Ishikawa (cell line): ENCODE measurements at regions not wholly inside any gene's neighbourhood (a gene's known extent, or its start where the extent isn't known, plus 50 kb on each side); places are given as distances from the start of the nearest gene placed in this dataset.

ENCODE experiments used
- CREB1 ChIP-seq: IDR thresholded peaks from 2 replicates; pipeline ENCODE4 v1.6.1; 2012; ENCODE audit warnings: low read depth
- EGR1 ChIP-seq: IDR thresholded peaks from 2 replicates; pipeline ENCODE4 v1.6.1; 2012
- EP300 ChIP-seq: IDR thresholded peaks from 2 replicates; pipeline ENCODE4 v1.6.1; 2012; ENCODE audit warnings: borderline replicate concordance
- MAX ChIP-seq: IDR thresholded peaks from 2 replicates; pipeline ENCODE4 v1.6.1; 2012
- NFIC ChIP-seq: IDR thresholded peaks from 2 replicates; pipeline ENCODE4 v1.6.1; 2012
- RAD21 ChIP-seq: IDR thresholded peaks from 2 replicates; pipeline ENCODE4 v1.6.1; 2012; ENCODE audit warnings: low read depth
- TAF1 ChIP-seq: IDR thresholded peaks from 2 replicates; pipeline ENCODE4 v1.6.1; 2012; ENCODE audit warnings: low read depth, mild to moderate bottlenecking
- YY1 ChIP-seq: IDR thresholded peaks from 2 replicates; pipeline ENCODE4 v1.6.1; 2012; ENCODE audit warnings: low read depth
- TF ChIP-seq, protein P1 (sequence below): IDR thresholded peaks from 2 replicates; pipeline ENCODE4 v1.6.1; 2012
- TF ChIP-seq, protein P2 (sequence below): IDR thresholded peaks from 2 replicates; pipeline ENCODE4 v1.6.1; 2012; ENCODE audit warnings: low read depth, mild to moderate bottlenecking

DNA sequence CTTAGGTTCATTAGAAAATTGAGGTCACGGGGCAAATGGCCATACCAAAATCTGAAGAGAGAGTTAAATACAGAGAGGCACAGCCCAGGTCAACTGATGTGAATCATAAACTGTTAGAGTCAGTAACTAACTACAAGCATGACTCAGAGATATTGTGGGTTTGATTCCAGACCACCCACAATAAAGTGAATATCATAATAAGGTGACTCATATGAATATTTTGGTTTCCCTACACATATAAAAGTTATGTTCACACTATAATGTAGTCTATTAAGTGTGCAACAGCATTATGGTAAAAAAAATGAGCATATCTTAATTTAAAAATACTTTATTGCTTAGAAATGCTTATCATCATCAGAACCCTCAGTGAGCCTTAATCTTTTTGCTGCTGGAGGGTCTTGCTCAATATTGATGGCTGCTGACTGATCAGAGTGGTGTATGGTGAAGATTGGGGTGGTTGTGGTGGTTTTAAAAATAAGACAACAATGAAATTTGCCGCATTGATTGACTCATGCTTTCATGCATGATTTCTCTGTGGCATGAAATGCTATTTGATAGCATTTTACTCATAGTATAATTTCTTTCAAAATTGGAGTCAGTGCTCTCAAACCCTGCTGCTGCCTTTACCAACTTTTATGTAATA lies 53.1 kb upstream of the EDIL3 start:
- TF ChIP-seq RAD21: no peak
- TF ChIP-seq, protein P1, sequence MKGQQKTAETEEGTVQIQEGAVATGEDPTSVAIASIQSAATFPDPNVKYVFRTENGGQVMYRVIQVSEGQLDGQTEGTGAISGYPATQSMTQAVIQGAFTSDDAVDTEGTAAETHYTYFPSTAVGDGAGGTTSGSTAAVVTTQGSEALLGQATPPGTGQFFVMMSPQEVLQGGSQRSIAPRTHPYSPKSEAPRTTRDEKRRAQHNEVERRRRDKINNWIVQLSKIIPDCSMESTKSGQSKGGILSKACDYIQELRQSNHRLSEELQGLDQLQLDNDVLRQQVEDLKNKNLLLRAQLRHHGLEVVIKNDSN: no peak
- TF ChIP-seq MAX: no peak
- TF ChIP-seq EP300: no peak
- no peak for TF ChIP-seq EGR1
- no peak for TF ChIP-seq YY1
- TF ChIP-seq, protein P2, sequence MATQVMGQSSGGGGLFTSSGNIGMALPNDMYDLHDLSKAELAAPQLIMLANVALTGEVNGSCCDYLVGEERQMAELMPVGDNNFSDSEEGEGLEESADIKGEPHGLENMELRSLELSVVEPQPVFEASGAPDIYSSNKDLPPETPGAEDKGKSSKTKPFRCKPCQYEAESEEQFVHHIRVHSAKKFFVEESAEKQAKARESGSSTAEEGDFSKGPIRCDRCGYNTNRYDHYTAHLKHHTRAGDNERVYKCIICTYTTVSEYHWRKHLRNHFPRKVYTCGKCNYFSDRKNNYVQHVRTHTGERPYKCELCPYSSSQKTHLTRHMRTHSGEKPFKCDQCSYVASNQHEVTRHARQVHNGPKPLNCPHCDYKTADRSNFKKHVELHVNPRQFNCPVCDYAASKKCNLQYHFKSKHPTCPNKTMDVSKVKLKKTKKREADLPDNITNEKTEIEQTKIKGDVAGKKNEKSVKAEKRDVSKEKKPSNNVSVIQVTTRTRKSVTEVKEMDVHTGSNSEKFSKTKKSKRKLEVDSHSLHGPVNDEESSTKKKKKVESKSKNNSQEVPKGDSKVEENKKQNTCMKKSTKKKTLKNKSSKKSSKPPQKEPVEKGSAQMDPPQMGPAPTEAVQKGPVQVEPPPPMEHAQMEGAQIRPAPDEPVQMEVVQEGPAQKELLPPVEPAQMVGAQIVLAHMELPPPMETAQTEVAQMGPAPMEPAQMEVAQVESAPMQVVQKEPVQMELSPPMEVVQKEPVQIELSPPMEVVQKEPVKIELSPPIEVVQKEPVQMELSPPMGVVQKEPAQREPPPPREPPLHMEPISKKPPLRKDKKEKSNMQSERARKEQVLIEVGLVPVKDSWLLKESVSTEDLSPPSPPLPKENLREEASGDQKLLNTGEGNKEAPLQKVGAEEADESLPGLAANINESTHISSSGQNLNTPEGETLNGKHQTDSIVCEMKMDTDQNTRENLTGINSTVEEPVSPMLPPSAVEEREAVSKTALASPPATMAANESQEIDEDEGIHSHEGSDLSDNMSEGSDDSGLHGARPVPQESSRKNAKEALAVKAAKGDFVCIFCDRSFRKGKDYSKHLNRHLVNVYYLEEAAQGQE: no peak
- TF ChIP-seq NFIC: no peak
- TF ChIP-seq TAF1: no peak
- no peak for TF ChIP-seq CREB1
